ENCODE measurements at regions not wholly inside any gene's neighbourhood (a gene's known extent, or its start where the extent isn't known, plus 50 kb on each side); places are given as distances from the start of the nearest gene placed in this dataset.

- no peak for DNase-seq
Observed at GRCh38 chr2:6071519-6071918, 379.3 kb downstream of the SOX11 start.

GRCh38 chr2:6072276-6072675 is 380.1 kb downstream of the SOX11 start:
- DNase-seq: no peak

GRCh38 chr2:6072768-6073167 is 380.6 kb downstream of the SOX11 start:
- DNase-seq: no peak

- DNase-seq: no peak
Observed at GRCh38 chr2:6073191-6074088, 381.3 kb downstream of the SOX11 start.

- DNase-seq: no peak
Observed at GRCh38 chr2:6074089-6074643, 382.0 kb downstream of the SOX11 start.

- no peak for DNase-seq
Observed at GRCh38 chr2:6077585-6077984, 385.4 kb downstream of the SOX11 start.

GRCh38 chr2:6078414-6078813 is 386.2 kb downstream of the SOX11 start:
- DNase-seq: no peak

GRCh38 chr2:6079405-6079804 is 387.2 kb downstream of the SOX11 start:
- DNase-seq: no peak

GRCh38 chr2:6080932-6081753 is 389.0 kb downstream of the SOX11 start:
- DNase-seq: no peak

- DNase-seq: no peak
Observed at GRCh38 chr2:6081955-6082624, 389.9 kb downstream of the SOX11 start.

GRCh38 chr2:6082625-6083018 is 390.4 kb downstream of the SOX11 start:
- no peak for DNase-seq

GRCh38 chr2:6083136-6083535 is 391.0 kb downstream of the SOX11 start:
- DNase-seq: no peak

GRCh38 chr2:6089474-6089873 is 397.3 kb downstream of the SOX11 start:
- DNase-seq: no peak

GRCh38 chr2:6103372-6103771 is 411.2 kb downstream of the SOX11 start:
- no peak for DNase-seq

GRCh38 chr2:6103949-6104348 is 411.8 kb downstream of the SOX11 start:
- no peak for DNase-seq

GRCh38 chr2:6107290-6107689 is 415.1 kb downstream of the SOX11 start:
- no peak for DNase-seq

GRCh38 chr2:6109831-6110230 is 417.6 kb downstream of the SOX11 start:
- DNase-seq: no peak

GRCh38 chr2:6111781-6112261 is 419.6 kb downstream of the SOX11 start:
- no peak for DNase-seq

GRCh38 chr2:6113786-6114185 is 421.6 kb downstream of the SOX11 start:
- DNase-seq: no peak

GRCh38 chr2:6127718-6128117 is 435.5 kb downstream of the SOX11 start:
- DNase-seq: no peak

GRCh38 chr2:6139142-6139541 is 447.0 kb downstream of the SOX11 start:
- no peak for DNase-seq

GRCh38 chr2:6139916-6140315 is 447.7 kb downstream of the SOX11 start:
- DNase-seq: no peak

GRCh38 chr2:6140509-6140908 is 448.3 kb downstream of the SOX11 start:
- DNase-seq: no peak

Data from activated CD8-positive, alpha-beta memory T cell treated with anti-CD3 and anti-CD28 coated beads for 24 hours (primary cell).